ENCODE measurements at regions not wholly inside any gene's neighbourhood (a gene's known extent, or its start where the extent isn't known, plus 50 kb on each side); places are given as distances from the start of the nearest gene placed in this dataset.

DNA sequence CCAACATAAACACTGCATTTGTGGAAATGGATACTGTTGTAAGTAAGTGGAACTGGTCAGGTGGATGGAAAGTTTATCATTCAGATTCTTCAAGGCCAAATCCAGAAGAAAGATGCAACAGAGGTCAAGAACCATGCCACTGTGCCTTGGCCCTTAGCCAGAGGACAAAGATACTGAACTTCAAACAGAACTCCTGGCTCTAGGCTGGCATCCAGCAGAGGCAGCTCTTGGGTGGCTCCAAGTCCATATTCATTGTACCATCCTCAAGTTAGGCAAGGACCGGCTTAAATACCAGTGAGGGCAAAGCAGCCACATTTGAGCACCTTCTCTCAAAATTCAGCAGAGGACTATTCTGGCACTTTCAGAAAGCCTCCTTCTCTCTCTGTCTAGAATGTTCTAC lies 53.2 kb downstream of the DNAAF9 start:
- Histone ChIP-seq H3K9me3 (ENCODE audit: control insufficient read depth, low read depth, low read length) (no peaks in the 10 kb centered on the region), H3K36me3 (ENCODE audit: control insufficient read depth, insufficient read depth, low read length) (peaks cover 12% of the 10 kb centered on the region), H3K27ac (ENCODE audit: low read length) (no peak overlapping the region), H3K4me3 (ENCODE audit: low read length) (no peak overlapping the region), H3K4me1 (ENCODE audit: control insufficient read depth, insufficient read depth, low read length) (peaks cover 5% of the 10 kb centered on the region), H3K27me3 (ENCODE audit: control insufficient read depth, insufficient read depth, low read length) (no peaks in the 10 kb centered on the region)
- DNase-seq, result no peak
- WGBS (ENCODE audit: insufficient coverage, low lambda C conversion rate), result no CpG with 5 or more reads among the region's 1 CpG

DNA sequence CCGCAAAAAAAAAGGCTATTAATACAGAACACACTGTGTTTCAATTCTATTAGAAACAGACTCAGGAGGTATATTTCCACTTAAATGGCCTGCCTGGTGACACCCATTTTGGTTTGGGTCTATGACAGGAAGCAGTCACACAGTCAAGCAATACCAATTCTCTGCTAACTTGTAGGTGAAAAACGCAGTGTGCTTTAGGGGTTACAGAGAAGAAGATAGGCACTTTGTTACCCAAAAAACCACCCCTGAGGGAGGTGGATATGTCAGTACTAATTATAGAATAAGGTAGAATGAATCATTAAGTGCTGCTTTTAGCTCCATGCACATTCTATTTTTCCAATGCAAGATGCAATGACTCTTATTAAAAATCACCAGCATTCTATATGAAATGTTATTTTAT lies 53.8 kb downstream of the DNAAF9 start:
- DNase-seq, result no peak
- Histone ChIP-seq H3K27ac (ENCODE audit: low read length) (no peak overlapping the region), H3K36me3 (ENCODE audit: control insufficient read depth, insufficient read depth, low read length) (peaks cover 12% of the 10 kb centered on the region), H3K27me3 (ENCODE audit: control insufficient read depth, insufficient read depth, low read length) (no peaks in the 10 kb centered on the region), H3K9me3 (ENCODE audit: control insufficient read depth, low read depth, low read length) (no peaks in the 10 kb centered on the region), H3K4me1 (ENCODE audit: control insufficient read depth, insufficient read depth, low read length) (peaks cover 5% of the 10 kb centered on the region), H3K4me3 (ENCODE audit: low read length) (no peak overlapping the region)
- no CpG with 5 or more reads among the region's 2 CpGs for whole genome bisulfite sequencing (ENCODE audit: insufficient coverage, low lambda C conversion rate)

DNA sequence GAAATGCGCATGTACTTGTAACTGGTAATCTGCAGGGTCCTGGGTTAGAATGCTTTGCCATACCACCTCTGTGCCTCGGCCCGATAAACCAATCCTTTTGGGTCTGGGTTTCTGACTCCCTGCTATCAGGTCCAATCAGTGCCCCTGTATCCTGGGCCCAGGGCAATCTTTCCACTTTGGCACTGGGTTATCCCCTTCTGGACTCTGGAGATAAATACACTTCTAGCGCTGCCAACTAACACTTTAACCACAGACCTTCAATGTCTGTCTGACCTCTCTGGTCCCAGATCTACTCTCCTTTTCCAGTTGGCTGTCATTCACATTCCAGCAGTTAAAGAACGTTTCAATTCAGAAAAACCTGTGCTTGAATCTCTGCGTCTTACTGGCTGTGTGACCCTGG lies 55.3 kb downstream of the DNAAF9 start:
- no peaks in the 10 kb centered on the region for H3K27me3 ChIP-seq (ENCODE audit: control insufficient read depth, insufficient read depth, low read length)
- no peak overlapping the region for H3K27ac ChIP-seq (ENCODE audit: low read length)
- peaks cover 4% of the 10 kb centered on the region for H3K4me1 ChIP-seq (ENCODE audit: control insufficient read depth, insufficient read depth, low read length)
- H3K9me3 ChIP-seq (ENCODE audit: control insufficient read depth, low read depth, low read length), result no peaks in the 10 kb centered on the region
- 93% methylated on average over 2 of the region's 6 CpGs for WGBS (ENCODE audit: insufficient coverage, low lambda C conversion rate)
- peaks cover 18% of the 10 kb centered on the region for H3K36me3 ChIP-seq (ENCODE audit: control insufficient read depth, insufficient read depth, low read length)
- DNase-seq, result no peak
- no peak overlapping the region for H3K4me3 ChIP-seq (ENCODE audit: low read length)

DNA sequence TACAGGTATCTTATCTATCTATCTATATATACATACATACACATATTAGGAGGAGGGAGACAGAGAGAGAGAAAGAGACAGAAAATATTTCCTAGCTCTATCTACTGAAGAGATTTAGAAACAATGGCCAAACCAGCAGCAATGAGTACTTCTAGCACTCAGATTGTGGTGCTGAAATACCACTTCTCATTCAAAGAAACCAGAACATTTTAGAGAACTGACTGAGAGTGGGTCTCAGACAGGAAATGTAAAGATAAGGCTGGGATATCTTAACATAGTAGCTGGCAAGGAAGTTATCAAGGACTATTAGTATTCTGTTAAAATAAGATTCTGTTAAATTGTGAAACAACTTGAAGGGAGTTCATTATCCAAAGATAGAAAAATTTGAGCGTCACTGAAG lies 57.0 kb downstream of the DNAAF9 start:
- Histone ChIP-seq H3K4me1 (ENCODE audit: control insufficient read depth, insufficient read depth, low read length) (no peaks in the 10 kb centered on the region), H3K9me3 (ENCODE audit: control insufficient read depth, low read depth, low read length) (no peaks in the 10 kb centered on the region), H3K27me3 (ENCODE audit: control insufficient read depth, insufficient read depth, low read length) (no peaks in the 10 kb centered on the region), H3K4me3 (ENCODE audit: low read length) (no peak overlapping the region), H3K27ac (ENCODE audit: low read length) (no peak overlapping the region), H3K36me3 (ENCODE audit: control insufficient read depth, insufficient read depth, low read length) (peaks cover 20% of the 10 kb centered on the region)
- DNase-seq, result no peak
- WGBS (ENCODE audit: insufficient coverage, low lambda C conversion rate), result 100% methylated on average over 1 of the region's 1 CpG

DNA sequence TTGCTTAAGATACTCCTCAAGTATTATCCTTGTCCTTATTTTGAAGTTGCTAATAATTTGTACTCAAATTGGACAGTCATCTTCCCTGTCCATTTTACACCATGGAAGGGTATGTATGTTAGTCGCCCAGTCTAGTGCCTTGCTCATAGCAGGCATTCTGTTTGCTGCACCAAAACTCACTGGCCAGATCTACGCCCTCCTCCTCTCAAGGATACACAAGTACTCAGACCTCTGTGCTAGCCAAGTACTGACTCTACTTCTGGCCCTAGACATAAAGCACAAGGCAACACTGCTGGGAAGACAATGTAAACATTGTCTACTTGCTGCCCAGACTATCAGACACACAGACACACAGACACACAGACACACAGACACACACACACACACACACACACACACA lies 57.7 kb downstream of the DNAAF9 start:
- no peaks in the 10 kb centered on the region for H3K4me1 ChIP-seq (ENCODE audit: control insufficient read depth, insufficient read depth, low read length)
- no CpG with 5 or more reads among the region's 2 CpGs for WGBS (ENCODE audit: insufficient coverage, low lambda C conversion rate)
- no peaks in the 10 kb centered on the region for H3K27me3 ChIP-seq (ENCODE audit: control insufficient read depth, insufficient read depth, low read length)
- no peak overlapping the region for H3K27ac ChIP-seq (ENCODE audit: low read length)
- peaks cover 25% of the 10 kb centered on the region for H3K36me3 ChIP-seq (ENCODE audit: control insufficient read depth, insufficient read depth, low read length)
- no peak overlapping the region for H3K4me3 ChIP-seq (ENCODE audit: low read length)
- DNase-seq, result no peak
- H3K9me3 ChIP-seq (ENCODE audit: control insufficient read depth, low read depth, low read length), result no peaks in the 10 kb centered on the region

DNA sequence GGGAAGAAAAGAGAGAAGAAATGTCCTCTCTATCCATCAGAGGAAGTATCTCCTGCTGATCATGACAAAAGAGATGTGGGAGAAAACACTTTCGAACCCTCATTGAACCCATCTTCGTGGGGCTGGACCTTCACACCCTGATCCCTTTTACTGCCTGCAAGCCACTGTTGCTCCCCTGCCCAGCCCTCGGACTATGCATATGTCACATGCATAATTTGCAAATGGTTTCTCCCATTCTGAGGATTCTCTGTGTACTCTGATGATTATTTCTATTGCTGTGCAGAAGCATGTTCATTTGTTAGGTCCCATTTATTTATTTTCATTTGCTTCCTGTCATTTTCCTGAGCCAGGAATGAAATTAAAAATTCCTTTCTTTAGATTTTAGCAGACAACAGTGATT lies 64.7 kb downstream of the DNAAF9 start:
- H3K4me1 ChIP-seq (ENCODE audit: control insufficient read depth, insufficient read depth, low read length), result no peaks in the 10 kb centered on the region
- DNase-seq, result no peak
- no peaks in the 10 kb centered on the region for H3K27me3 ChIP-seq (ENCODE audit: control insufficient read depth, insufficient read depth, low read length)
- H3K4me3 ChIP-seq (ENCODE audit: low read length), result no peak overlapping the region
- H3K36me3 ChIP-seq (ENCODE audit: control insufficient read depth, insufficient read depth, low read length), result peaks cover 22% of the 10 kb centered on the region
- H3K27ac ChIP-seq (ENCODE audit: low read length), result no peak overlapping the region
- WGBS (ENCODE audit: insufficient coverage, low lambda C conversion rate), result no CpG with 5 or more reads among the region's 3 CpGs
- no peaks in the 10 kb centered on the region for H3K9me3 ChIP-seq (ENCODE audit: control insufficient read depth, low read depth, low read length)

DNA sequence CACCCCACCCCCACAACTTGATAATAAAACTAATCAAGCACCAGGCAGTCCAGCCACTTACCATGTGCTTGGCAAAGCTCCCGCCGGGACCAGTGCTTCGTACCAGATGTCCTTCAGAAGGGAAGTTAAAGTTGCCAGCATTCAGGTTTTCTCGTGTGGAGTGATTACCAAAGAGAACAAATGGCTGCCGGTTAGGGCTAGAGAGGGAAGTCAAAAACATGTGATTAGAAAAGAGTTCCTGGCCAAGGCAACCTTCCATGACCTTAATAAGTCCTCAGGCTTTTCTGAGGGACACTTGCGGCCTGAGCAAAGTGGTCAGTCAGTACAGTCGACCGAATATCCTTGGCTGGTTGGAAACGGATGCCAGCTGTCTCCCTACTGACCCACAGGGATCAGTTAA lies 67.0 kb downstream of the DNAAF9 start:
- H3K36me3 ChIP-seq (ENCODE audit: control insufficient read depth, insufficient read depth, low read length), result peaks cover 19% of the 10 kb centered on the region
- H3K4me3 ChIP-seq (ENCODE audit: low read length), result no peak overlapping the region
- no peaks in the 10 kb centered on the region for H3K9me3 ChIP-seq (ENCODE audit: control insufficient read depth, low read depth, low read length)
- no peak overlapping the region for H3K27ac ChIP-seq (ENCODE audit: low read length)
- H3K4me1 ChIP-seq (ENCODE audit: control insufficient read depth, insufficient read depth, low read length), result no peaks in the 10 kb centered on the region
- no peaks in the 10 kb centered on the region for H3K27me3 ChIP-seq (ENCODE audit: control insufficient read depth, insufficient read depth, low read length)
- DNase-seq, result no peak
- WGBS (ENCODE audit: insufficient coverage, low lambda C conversion rate), result 62% methylated on average over 2 of the region's 9 CpGs

DNA sequence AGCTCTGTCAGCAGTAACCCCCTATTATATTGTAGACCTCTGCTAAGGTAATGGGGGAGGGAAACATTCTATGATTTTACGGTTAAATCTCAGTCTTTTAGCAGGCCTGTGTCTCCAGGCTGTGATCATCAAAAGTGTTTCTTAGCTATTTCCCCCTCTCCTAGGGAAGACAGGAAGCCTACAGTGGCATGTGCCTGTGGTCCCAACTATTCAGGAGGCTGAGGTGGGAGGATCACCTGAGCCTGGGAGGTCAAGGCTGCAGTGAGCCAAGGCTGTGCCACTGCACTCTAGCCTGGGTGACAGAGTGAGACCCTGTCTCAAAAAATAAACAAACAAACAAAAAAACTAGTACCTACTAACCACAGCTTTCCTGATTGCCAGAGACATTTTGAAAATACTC lies 67.9 kb downstream of the DNAAF9 start:
- no peak overlapping the region for H3K27ac ChIP-seq (ENCODE audit: low read length)

DNA sequence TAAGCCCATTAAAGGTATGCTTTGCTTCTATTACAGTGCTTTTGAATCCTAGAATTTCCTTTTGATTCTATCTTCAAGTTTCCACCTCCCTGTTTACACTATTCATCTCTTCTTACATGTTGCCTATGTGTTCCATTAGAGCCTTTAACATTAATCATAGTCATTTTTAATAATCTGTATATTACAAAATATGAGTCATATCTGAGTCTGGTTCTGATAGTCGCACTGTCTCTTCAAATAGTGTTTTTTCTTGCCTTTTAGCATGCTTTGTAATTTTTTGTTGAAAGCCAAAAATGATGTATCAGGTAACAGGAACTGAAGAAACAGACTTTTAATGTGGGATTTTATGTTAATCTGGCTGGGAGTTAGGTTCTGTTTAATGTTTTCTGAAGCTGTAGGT lies 68.4 kb downstream of the DNAAF9 start:
- Histone ChIP-seq H3K27ac (ENCODE audit: low read length) (no peak overlapping the region), H3K27me3 (ENCODE audit: control insufficient read depth, insufficient read depth, low read length) (no peaks in the 10 kb centered on the region), H3K36me3 (ENCODE audit: control insufficient read depth, insufficient read depth, low read length) (peaks cover 14% of the 10 kb centered on the region), H3K9me3 (ENCODE audit: control insufficient read depth, low read depth, low read length) (no peaks in the 10 kb centered on the region), H3K4me1 (ENCODE audit: control insufficient read depth, insufficient read depth, low read length) (no peaks in the 10 kb centered on the region), H3K4me3 (ENCODE audit: low read length) (no peak overlapping the region)
- no peak for DNase-seq
- WGBS (ENCODE audit: insufficient coverage, low lambda C conversion rate), result 100% methylated on average over 1 of the region's 1 CpG

More for the DNA sequence above, 67.9 kb downstream of the DNAAF9 start:
- Histone ChIP-seq H3K4me1 (ENCODE audit: control insufficient read depth, insufficient read depth, low read length) (no peaks in the 10 kb centered on the region), H3K4me3 (ENCODE audit: low read length) (no peak overlapping the region), H3K36me3 (ENCODE audit: control insufficient read depth, insufficient read depth, low read length) (peaks cover 13% of the 10 kb centered on the region), H3K27me3 (ENCODE audit: control insufficient read depth, insufficient read depth, low read length) (no peaks in the 10 kb centered on the region), H3K9me3 (ENCODE audit: control insufficient read depth, low read depth, low read length) (no peaks in the 10 kb centered on the region)
- DNase-seq, result no peak
- no CpG with 5 or more reads among the region's 1 CpG for WGBS (ENCODE audit: insufficient coverage, low lambda C conversion rate)

DNA sequence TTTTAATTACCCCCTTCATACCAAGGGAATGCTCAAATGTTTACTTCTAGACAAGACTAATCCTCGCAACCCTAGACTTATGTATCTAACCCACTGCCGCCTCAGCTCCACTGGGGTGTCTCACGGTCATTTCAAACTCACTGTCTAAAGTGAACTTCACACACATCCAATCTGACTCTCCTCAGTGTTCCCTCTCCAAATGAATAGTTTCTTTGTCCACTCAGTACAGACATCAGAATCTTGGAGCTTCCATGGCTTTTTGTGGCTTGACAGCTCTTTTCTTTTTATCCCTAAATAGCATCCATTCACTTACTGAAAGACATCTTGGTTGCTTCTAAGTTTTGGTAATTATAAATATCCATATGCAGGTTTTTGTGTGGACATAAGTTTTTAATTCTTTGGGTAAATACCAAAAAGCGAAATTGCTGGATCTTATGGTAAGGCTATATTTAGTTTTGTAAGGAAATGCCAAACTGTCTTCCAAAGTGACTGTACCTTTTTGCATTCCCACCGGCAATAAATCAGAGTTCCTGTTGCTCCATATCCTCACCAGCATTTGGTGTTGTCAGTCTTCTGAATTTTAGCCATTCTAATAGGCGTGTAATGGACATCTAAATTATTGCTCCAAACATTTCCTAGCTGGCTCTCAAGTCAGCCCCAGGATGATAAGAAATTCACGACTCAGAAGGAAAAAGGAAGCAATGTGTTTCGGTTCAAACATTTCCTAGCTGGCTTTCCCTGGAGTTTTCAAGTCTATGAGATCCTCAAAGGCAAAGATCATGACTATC lies 73.1 kb downstream of the DNAAF9 start:
- H3K4me3 ChIP-seq (ENCODE audit: low read length), result no peak overlapping the region

More for the DNA sequence above, 73.1 kb downstream of the DNAAF9 start:
- 90% methylated on average over 2 of the region's 8 CpGs for WGBS (ENCODE audit: insufficient coverage, low lambda C conversion rate)
- DNase-seq, result no peak
- Histone ChIP-seq H3K36me3 (ENCODE audit: control insufficient read depth, insufficient read depth, low read length) (peaks cover 34% of the 10 kb centered on the region), H3K27ac (ENCODE audit: low read length) (no peak overlapping the region), H3K4me1 (ENCODE audit: control insufficient read depth, insufficient read depth, low read length) (no peaks in the 10 kb centered on the region), H3K9me3 (ENCODE audit: control insufficient read depth, low read depth, low read length) (no peaks in the 10 kb centered on the region), H3K27me3 (ENCODE audit: control insufficient read depth, insufficient read depth, low read length) (no peaks in the 10 kb centered on the region)
